CD4-positive, alpha-beta T cell treated with Interleukin-1 beta for 1 hour (primary cell): ENCODE measurements at regions not wholly inside any gene's neighbourhood (a gene's known extent, or its start where the extent isn't known, plus 50 kb on each side); places are given as distances from the start of the nearest gene placed in this dataset.
"Not testable (repeated sequence)": the region's sequence is repeated elsewhere in the genome, so short reads cannot be mapped to it uniquely, and the experiment has no call there.

Experiments
- DNase-seq, 2 donors: peaks; one replicate each; pipeline ENCODE4 v3.0.0-alpha.2; 2020 to 2022

GRCh38 chr9:31958572-31958971 lies 425.9 kb upstream of the ACO1 start:
- DNase-seq = no peak

- DNase-seq = no peak
These were observed 414.9 kb upstream of the ACO1 start for GRCh38 chr9:31969552-31969951.

GRCh38 chr9:31983895-31984294 lies 400.5 kb upstream of the ACO1 start:
- no peak for DNase-seq

- no peak for DNase-seq
These were observed 388.1 kb upstream of the ACO1 start for GRCh38 chr9:31996331-31996730.

GRCh38 chr9:32004431-32005076 lies 379.9 kb upstream of the ACO1 start:
- no peak for DNase-seq

GRCh38 chr9:32010322-32010721 lies 374.1 kb upstream of the ACO1 start:
- DNase-seq = no peak

- no peak for DNase-seq
These were observed 373.4 kb upstream of the ACO1 start for GRCh38 chr9:32011049-32011448.

GRCh38 chr9:32015795-32016194 lies 368.6 kb upstream of the ACO1 start:
- no peak for DNase-seq

- no peak for DNase-seq
These were observed 338.9 kb upstream of the ACO1 start for GRCh38 chr9:32045513-32045912.

GRCh38 chr9:32067261-32067660 lies 317.2 kb upstream of the ACO1 start:
- no peak for DNase-seq

GRCh38 chr9:32069169-32069813 lies 315.2 kb upstream of the ACO1 start:
- DNase-seq = no peak

- no peak for DNase-seq
These were observed 314.5 kb upstream of the ACO1 start for GRCh38 chr9:32069969-32070368.

- DNase-seq = no peak
These were observed 311.9 kb upstream of the ACO1 start for GRCh38 chr9:32072570-32072969.

- DNase-seq = no peak
These were observed 292.4 kb upstream of the ACO1 start for GRCh38 chr9:32092031-32092430.

GRCh38 chr9:32117291-32117690 lies 267.2 kb upstream of the ACO1 start:
- DNase-seq = no peak

GRCh38 chr9:32128546-32128945 lies 255.9 kb upstream of the ACO1 start:
- DNase-seq = no peak

- DNase-seq = not testable (repeated sequence)
These were observed 253.7 kb upstream of the ACO1 start for GRCh38 chr9:32130709-32131108.

- DNase-seq = no peak
These were observed 247.6 kb upstream of the ACO1 start for GRCh38 chr9:32136700-32137339.

GRCh38 chr9:32142074-32142473 lies 242.4 kb upstream of the ACO1 start:
- DNase-seq = no peak

GRCh38 chr9:32148553-32148952 lies 235.9 kb upstream of the ACO1 start:
- DNase-seq = not testable (repeated sequence)

- no peak for DNase-seq
These were observed 223.2 kb upstream of the ACO1 start for GRCh38 chr9:32161209-32161608.

GRCh38 chr9:32161720-32162119 lies 222.7 kb upstream of the ACO1 start:
- DNase-seq = no peak

GRCh38 chr9:32166316-32166715 lies 218.1 kb upstream of the ACO1 start:
- DNase-seq = not testable (repeated sequence)

- no peak for DNase-seq
These were observed 213.1 kb upstream of the ACO1 start for GRCh38 chr9:32171339-32171738.
